Body of pancreas (tissue), 4 donors: ENCODE measurements at regions not wholly inside any gene's neighbourhood (a gene's known extent, or its start where the extent isn't known, plus 50 kb on each side); places are given as distances from the start of the nearest gene placed in this dataset.

Experiments
- ATAC-seq: fragments of 150-250 bp; one replicate; pipeline ENCODE4 v1.9.1; 2016
- DNase-seq, 4 donors: peaks; one replicate each; pipeline ENCODE4 v3.0.0-alpha.2; 2019
- H3K27ac ChIP-seq, 4 donors: fragments of 200-600 bp; sonication (generic); 1 replicate in 3 of 4; 2 replicates in 1 of 4; pipeline versions ENCODE4 v1.5.1 to v1.6.1; 2016 to 2019; ENCODE audit warnings: mild to moderate bottlenecking in 1 of 4, mixed read lengths in 1 of 4, moderate library complexity in 1 of 4
- H3K27me3 ChIP-seq, 2 donors: fragments of 200-600 bp; sonication (generic); one replicate each; pipeline ENCODE4 v1.6.0; 2016; ENCODE audit warnings: mild to moderate bottlenecking in 1 of 2
- H3K36me3 ChIP-seq, 2 donors: fragments of 200-600 bp; sonication (generic); replicated peaks in 1 of 2; 2 replicates each; pipeline ENCODE4 v1.5.1; 2016; ENCODE audit warnings: low read depth in 2 of 2; ENCODE audit not compliant: insufficient read depth in 1 of 2
- H3K4me1 ChIP-seq: fragments of 200-600 bp; sonication (generic); one replicate; pipeline ENCODE4 v1.6.0; 2016
- H3K4me3 ChIP-seq, 2 donors: fragments of 200-600 bp; sonication (generic); 1 replicate in 1 of 2; 2 replicates in 1 of 2; pipeline ENCODE4 v1.5.1; 2016 to 2019
- H3K9me3 ChIP-seq, 3 donors: fragments of 200-600 bp; sonication (generic); 1 replicate in 2 of 3; 2 replicates in 1 of 3; pipeline ENCODE4 v1.5.1; 2016
- CTCF ChIP-seq, 7 experiments: fragments of 450-650 bp in 4 of 7; fragments of 200-600 bp in 3 of 7; sonication (generic) in 3 of 7; IDR thresholded peaks; one replicate each; pipeline ENCODE4 v1.5.1; 2016 to 2019; ENCODE audit warnings: antibody characterized with exemption in 7 of 7
- POLR2A ChIP-seq, 3 donors: fragments of 450-650 bp; IDR thresholded peaks; one replicate each; pipeline ENCODE4 v1.6.1; 2016; ENCODE audit warnings: antibody characterized with exemption in 3 of 3, mild to moderate bottlenecking in 2 of 3
- WGBS, 2 donors: methylation state at CpG; one replicate each; pipeline ENCODE4 v1.1.5; 2017; 5-methylcytosine and 5-hydroxymethylcytosine counted together
- intact Hi-C: fragments of 100-400 bp; cut with DNase I; formaldehyde crosslinking; loops from one replicate; pipeline ENCODE4 v1.15.1; 2023

- Histone ChIP-seq H3K9me3 (peaks cover 0 to 5% (median 0%) of the 10 kb centered on the region in 3 donors), H3K4me3 (no peak overlapping the region), H3K36me3 (no peaks in the 10 kb centered on the region), H3K27ac (no peak overlapping the region), H3K4me1 (no peaks in the 10 kb centered on the region), H3K27me3 (no peaks in the 10 kb centered on the region)
- ATAC-seq, result no peak
- WGBS, 2 donors, result 67 to 79% methylated on average over 1 of the region's 1 CpG
- no peak for TF ChIP-seq POLR2A (IDR thresholded peaks at IDR 0.05)
- TF ChIP-seq CTCF (IDR thresholded peaks at IDR 0.05), result no peak
- intact Hi-C loops, result no loop called here
- no peak for DNase-seq
These were observed 276.4 kb upstream of the PLXNA2 start for GRCh38 chr1:208520438-208521099.

- H3K27ac ChIP-seq, result no peak overlapping the region
- ATAC-seq (no peak), DNase-seq (no peak)
- TF ChIP-seq CTCF (IDR thresholded peaks at IDR 0.05), result no peak
- no peak for TF ChIP-seq POLR2A (IDR thresholded peaks at IDR 0.05)
- intact Hi-C loops, result no loop called here
- H3K27me3 ChIP-seq, result no peaks in the 10 kb centered on the region
- H3K4me1 ChIP-seq, result no peaks in the 10 kb centered on the region
- H3K36me3 ChIP-seq, result no peaks in the 10 kb centered on the region
- peaks cover 0 to 5% (median 0%) of the 10 kb centered on the region in 3 donors for H3K9me3 ChIP-seq
- 13 to 25% methylated on average over 3 of the region's 3 CpGs for WGBS, 2 donors
- no peak overlapping the region for H3K4me3 ChIP-seq
These were observed 277.4 kb upstream of the PLXNA2 start for GRCh38 chr1:208521534-208521933.

- TF ChIP-seq CTCF (IDR thresholded peaks at IDR 0.05), result no peak
- TF ChIP-seq POLR2A (IDR thresholded peaks at IDR 0.05), result no peak
- intact Hi-C loops, result no loop called here
- DNase-seq (no peak), ATAC-seq (no peak)
- Histone ChIP-seq H3K4me3 (no peak overlapping the region), H3K27me3 (no peaks in the 10 kb centered on the region), H3K4me1 (no peaks in the 10 kb centered on the region), H3K9me3 (no peaks in the 10 kb centered on the region), H3K36me3 (no peaks in the 10 kb centered on the region), H3K27ac (no peak overlapping the region)
- 79 to 85% methylated on average over 5 of the region's 5 CpGs for WGBS, 2 donors
These were observed 278.8 kb upstream of the PLXNA2 start for GRCh38 chr1:208523007-208523406.

DNA sequence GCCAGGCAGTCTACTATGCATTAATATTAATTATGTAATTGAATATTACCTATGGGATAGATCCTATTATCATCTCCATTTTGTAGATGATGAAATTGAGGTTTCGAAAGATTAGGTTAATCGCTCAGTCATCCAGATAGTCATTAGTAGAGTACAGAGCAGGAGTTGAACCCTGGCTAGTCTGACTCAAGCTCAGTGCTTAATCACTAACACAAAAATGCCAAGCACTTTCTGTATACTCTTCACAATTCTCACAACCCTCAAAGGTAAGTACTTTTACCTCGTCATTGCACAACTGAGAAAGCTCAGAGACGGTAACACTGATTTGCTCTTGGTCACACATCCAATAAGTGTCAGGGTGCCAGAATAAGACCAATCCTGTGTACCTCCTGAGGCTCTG is 280.2 kb upstream of the PLXNA2 start:
- 85 to 90% methylated on average over 4 of the region's 4 CpGs for WGBS, 2 donors
- H3K27me3 ChIP-seq, result no peaks in the 10 kb centered on the region
- DNase-seq (no peak), ATAC-seq (no peak)
- no peak for TF ChIP-seq POLR2A (IDR thresholded peaks at IDR 0.05)
- TF ChIP-seq CTCF (IDR thresholded peaks at IDR 0.05), result no peak
- no peak overlapping the region for H3K4me3 ChIP-seq
- intact Hi-C loops, result no loop called here
- H3K36me3 ChIP-seq, result no peaks in the 10 kb centered on the region
- no peaks in the 10 kb centered on the region for H3K9me3 ChIP-seq
- no peaks in the 10 kb centered on the region for H3K4me1 ChIP-seq
- no peak overlapping the region for H3K27ac ChIP-seq

DNA sequence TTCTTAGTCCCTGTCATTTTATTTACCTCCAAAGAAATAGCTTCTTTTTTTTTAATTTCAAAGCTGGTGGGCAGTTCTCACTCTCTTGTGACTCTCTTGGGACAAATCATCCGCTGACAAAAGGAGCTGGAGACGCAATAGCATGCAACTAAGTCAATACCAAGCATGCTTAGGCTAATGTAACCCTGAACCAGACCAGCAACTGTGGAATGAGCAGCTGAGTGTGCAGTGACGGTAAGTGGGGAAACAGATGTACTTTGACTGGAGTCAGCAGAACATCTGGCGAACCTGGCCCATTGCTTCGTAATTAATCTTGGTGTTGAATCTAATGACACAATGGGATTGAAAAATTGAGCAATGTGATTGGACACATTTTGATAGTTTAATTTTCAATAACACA is 280.7 kb upstream of the PLXNA2 start:
- 60 to 65% methylated on average over 5 of the region's 5 CpGs for WGBS, 2 donors
- Histone ChIP-seq H3K36me3 (no peaks in the 10 kb centered on the region), H3K27me3 (no peaks in the 10 kb centered on the region), H3K27ac (no peak overlapping the region), H3K4me3 (no peak overlapping the region), H3K4me1 (no peaks in the 10 kb centered on the region), H3K9me3 (no peaks in the 10 kb centered on the region)
- DNase-seq (peak in 1 of 4 donors; percentile 11), ATAC-seq (no peak)
- TF ChIP-seq CTCF (IDR thresholded peaks at IDR 0.05), result no peak
- no peak for TF ChIP-seq POLR2A (IDR thresholded peaks at IDR 0.05)
- intact Hi-C loops, result no loop called here
